GM13976 (cell line): ENCODE measurements at regions not wholly inside any gene's neighbourhood (a gene's known extent, or its start where the extent isn't known, plus 50 kb on each side); places are given as distances from the start of the nearest gene placed in this dataset.

ENCODE experiments used
- DNase-seq: peaks from one replicate; pipeline ENCODE4 v3.0.0; 2012; ENCODE audit warnings: low spot score
- in situ Hi-C: fragments of 300-500 bp; cut with MboI; formaldehyde crosslinking; loops from one replicate; pipeline ENCODE4 v1.12.0; 2022; ENCODE audit warnings: low sequenced_read_pairs, mixed read lengths, inconsistent platforms; ENCODE audit not compliant: unreplicated experiment
- TF ChIP-seq, protein P1 (sequence below): IDR thresholded peaks from 2 replicates; pipeline ENCODE4 v1.5.1; 2012; ENCODE audit warnings: borderline replicate concordance, mild to moderate bottlenecking; ENCODE audit not compliant: insufficient read depth; ENCODE audit errors: extremely low read depth, missing control alignments, control extremely low read depth

DNA sequence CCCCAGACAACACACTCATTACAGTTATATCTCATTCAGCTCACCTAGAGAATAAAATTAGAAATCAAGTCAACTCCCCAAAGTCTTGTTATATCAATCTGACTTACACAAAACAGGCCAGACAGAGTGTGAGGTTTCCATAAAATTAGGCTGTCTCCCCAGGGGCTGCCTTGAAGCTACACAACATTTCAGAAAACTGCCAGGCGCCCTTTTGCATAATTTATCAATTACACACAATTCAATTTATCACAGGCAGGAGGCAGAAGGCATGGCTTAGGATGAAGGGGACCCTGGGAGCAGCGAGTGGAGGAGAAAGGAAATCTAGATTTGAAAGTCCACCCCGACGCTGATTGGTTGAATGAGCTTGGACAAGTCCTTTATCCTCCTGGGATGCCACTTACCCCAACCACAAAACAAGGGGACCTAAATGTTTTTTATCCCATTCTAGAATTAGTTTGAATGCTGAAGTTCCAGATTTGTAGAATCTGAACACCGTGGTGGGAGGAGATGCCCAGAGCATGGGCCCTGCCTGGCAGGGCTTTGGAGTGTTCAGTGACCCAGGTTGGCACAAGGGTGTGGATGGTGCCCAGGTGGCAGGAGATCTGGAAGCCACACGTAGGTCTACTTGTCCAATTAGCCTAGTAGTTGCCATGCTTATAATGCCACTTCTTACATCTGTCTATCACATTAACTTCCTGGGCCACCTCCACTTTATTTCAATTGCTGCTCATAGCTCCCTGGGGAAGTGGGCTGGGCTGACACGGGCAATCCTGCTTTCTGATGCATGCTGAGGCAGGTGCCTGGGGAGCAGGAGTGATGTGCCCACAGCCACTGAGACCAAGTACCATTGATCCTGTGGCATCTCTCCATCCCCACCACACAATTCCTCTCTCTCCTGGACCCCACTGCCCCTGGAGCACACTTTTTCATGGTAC is 119.8 kb upstream of the TLE3 start:
- in situ Hi-C loops = no loop called here
- TF ChIP-seq, protein P1, sequence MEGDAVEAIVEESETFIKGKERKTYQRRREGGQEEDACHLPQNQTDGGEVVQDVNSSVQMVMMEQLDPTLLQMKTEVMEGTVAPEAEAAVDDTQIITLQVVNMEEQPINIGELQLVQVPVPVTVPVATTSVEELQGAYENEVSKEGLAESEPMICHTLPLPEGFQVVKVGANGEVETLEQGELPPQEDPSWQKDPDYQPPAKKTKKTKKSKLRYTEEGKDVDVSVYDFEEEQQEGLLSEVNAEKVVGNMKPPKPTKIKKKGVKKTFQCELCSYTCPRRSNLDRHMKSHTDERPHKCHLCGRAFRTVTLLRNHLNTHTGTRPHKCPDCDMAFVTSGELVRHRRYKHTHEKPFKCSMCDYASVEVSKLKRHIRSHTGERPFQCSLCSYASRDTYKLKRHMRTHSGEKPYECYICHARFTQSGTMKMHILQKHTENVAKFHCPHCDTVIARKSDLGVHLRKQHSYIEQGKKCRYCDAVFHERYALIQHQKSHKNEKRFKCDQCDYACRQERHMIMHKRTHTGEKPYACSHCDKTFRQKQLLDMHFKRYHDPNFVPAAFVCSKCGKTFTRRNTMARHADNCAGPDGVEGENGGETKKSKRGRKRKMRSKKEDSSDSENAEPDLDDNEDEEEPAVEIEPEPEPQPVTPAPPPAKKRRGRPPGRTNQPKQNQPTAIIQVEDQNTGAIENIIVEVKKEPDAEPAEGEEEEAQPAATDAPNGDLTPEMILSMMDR = no peak
- no peak for DNase-seq

DNA sequence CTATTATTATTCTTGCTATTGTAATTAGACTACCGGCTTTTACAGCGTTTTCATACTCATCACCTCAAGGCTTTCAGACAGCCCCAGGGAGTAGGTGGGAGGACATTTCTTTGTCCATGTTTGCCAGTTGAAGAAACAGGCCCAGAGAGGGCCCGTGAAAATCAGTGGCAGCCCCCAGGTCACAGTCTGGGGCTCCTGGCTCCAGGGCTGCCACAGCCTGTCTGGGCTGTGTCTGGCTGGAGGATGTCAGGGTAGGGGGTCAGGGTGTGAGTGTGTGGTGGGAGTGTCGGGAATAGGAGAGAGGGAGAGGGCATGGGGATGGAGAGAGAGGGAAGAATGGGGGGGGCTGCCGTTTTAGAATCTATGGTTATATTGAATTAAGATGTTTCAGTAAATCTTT is 118.2 kb upstream of the TLE3 start:
- in situ Hi-C loops = no loop called here
- TF ChIP-seq, protein P1 = no peak
- no peak for DNase-seq

DNA sequence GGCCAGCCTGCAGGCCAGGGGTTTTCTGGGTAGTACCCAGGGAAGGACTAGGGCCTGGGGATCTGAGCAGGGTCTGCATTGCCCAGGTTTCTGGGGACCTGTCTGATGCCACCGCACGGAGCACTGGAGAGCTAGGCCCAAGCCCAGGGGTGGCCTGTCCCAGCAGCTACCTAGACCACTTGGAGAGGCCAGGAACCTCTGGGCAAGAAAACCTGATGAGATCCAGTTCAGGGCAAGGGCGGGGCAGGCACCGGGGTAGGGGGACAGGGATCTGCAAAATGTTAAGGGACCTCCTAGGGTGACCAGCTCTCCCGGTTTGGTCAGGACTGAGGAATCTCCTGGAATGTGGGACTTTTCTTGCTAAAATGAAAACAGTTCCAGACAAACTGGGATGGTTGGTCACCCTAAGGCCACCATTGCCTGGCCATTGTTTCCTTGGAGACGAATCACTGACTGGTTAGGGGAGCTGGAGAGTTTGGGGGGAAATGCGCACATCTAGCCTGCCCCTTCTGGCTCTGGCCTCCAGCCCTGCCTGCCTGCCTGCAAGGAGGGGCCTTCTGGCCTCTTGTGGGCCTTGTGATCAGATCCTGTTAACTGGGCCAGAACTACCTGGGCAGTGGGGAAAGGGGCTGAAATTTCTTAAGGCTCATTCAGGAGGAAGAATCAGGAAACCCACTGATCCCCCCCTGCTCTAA is 117.4 kb upstream of the TLE3 start:
- TF ChIP-seq, protein P1 = no peak
- no peak for DNase-seq
- in situ Hi-C loops = no loop called here

DNA sequence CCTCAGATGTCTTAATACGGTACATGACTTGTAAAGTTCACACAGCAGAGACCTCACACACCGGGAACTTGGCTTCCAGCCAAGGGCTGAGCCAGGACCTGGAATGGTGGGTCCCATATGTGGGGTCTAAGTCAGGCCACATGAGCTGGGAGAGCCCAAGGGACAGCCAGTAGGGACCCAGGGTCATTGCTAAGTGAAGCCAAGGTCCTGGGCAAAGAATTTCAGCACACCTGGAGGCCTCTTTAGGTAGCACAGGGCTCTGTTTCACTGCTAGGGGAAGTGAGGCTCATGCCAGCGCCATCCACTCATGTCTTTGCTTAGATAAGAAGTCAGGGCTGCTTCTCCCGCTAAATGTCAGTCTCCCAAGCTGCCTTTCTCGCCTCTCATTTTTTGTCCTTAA is 116.6 kb upstream of the TLE3 start:
- in situ Hi-C loops = no loop called here
- DNase-seq = no peak
- TF ChIP-seq, protein P1 = no peak

DNA sequence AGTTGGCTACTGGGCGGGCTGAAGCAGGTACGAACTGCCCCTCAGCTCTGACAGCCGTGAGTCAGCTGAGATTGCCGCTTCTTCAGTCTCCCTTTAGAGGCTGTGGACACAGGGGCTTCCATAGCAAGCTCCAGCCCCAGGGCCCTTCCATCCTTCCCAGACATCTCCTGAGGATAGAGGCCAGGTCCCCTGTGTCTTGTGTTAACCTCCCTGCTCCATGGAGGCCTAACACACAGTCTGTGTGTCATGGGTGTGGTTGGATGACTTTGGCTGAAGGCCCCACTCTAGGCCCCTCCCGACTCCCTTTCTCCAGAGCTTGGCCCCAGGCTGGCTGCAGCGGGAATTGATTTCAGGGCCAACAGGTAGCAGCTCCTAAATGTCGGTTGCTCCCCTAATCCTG is 116.1 kb upstream of the TLE3 start:
- in situ Hi-C loops = no loop called here
- no peak for DNase-seq
- TF ChIP-seq, protein P1 = no peak

DNA sequence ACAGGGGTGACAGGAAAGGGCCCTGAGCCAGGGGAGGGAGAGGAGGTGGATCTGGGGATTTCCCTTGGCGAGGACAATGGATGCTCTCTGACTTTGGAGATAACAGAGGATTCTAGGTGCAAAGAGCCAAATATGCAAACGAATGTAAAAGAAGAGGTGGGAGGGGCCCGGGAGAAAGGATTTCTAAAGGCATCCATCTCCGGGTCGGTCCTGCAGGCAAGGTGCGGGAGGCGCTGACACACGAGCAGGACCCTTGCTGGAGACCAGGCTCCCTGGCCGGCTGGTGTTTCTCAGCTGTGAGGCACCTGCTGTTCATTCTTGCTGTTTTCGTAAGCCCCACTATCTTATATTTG is 115.2 kb upstream of the TLE3 start:
- in situ Hi-C loops = no loop called here
- no peak for DNase-seq
- TF ChIP-seq, protein P1 = no peak
